Ovary (tissue), 3 donors: ENCODE measurements at regions not wholly inside any gene's neighbourhood (a gene's known extent, or its start where the extent isn't known, plus 50 kb on each side); places are given as distances from the start of the nearest gene placed in this dataset.

Experiments
- EP300 ChIP-seq: sonication (generic); formaldehyde crosslinking; IDR thresholded peaks from one replicate; pipeline ENCODE4 v1.6.1; 2017; ENCODE audit warnings: antibody characterized with exemption
- POLR2A ChIP-seq: fragments of 450-650 bp; IDR thresholded peaks from one replicate; pipeline ENCODE4 v1.6.1; 2017; ENCODE audit warnings: antibody characterized with exemption, mild to moderate bottlenecking, moderate library complexity
- TF ChIP-seq, protein P1 (sequence below), 3 donors: fragments of 450-650 bp in 2 of 3; fragments of 200-600 bp in 1 of 3; IDR thresholded peaks; one replicate each; pipeline versions ENCODE4 v1.5.1 to v1.8.0; 2016 to 2022; ENCODE audit warnings: antibody characterized with exemption in 3 of 3, mild to moderate bottlenecking in 1 of 3
- donor health status: DM: no; HTN: no; CAD: no.

GRCh38 chr20:57904314-57905105, 194.7 kb upstream of the PMEPA1 start:
- TF ChIP-seq, protein P1, sequence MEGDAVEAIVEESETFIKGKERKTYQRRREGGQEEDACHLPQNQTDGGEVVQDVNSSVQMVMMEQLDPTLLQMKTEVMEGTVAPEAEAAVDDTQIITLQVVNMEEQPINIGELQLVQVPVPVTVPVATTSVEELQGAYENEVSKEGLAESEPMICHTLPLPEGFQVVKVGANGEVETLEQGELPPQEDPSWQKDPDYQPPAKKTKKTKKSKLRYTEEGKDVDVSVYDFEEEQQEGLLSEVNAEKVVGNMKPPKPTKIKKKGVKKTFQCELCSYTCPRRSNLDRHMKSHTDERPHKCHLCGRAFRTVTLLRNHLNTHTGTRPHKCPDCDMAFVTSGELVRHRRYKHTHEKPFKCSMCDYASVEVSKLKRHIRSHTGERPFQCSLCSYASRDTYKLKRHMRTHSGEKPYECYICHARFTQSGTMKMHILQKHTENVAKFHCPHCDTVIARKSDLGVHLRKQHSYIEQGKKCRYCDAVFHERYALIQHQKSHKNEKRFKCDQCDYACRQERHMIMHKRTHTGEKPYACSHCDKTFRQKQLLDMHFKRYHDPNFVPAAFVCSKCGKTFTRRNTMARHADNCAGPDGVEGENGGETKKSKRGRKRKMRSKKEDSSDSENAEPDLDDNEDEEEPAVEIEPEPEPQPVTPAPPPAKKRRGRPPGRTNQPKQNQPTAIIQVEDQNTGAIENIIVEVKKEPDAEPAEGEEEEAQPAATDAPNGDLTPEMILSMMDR (IDR thresholded peaks at IDR 0.05): no peak
- TF ChIP-seq POLR2A: no peak
- no peak for TF ChIP-seq EP300
